ENCODE measurements at regions not wholly inside any gene's neighbourhood (a gene's known extent, or its start where the extent isn't known, plus 50 kb on each side); places are given as distances from the start of the nearest gene placed in this dataset.

DNA sequence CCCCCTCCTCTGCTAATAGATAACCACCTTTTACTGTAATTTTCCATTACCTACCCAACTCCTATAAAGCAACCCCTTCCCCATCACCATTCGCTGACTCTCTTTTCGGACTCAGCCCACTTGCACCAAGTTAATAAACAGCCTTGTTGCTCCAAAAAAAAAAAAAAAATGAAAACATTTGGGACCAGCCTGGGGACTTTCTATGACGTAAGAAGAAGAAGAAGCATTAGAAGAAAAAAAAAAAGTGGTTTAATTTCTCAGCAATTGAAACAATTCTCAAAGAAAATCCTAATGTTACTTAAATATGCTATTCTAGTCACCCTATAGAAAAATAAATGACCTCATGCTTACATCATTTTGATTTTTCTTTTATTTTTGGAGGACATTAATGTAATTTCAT is 301.5 kb upstream of the ANO3 start:
- DNase-seq (ENCODE audit: low read depth in 2 of 2): no peak

- DNase-seq (ENCODE audit: low read depth in 2 of 2): no peak
Observed at GRCh38 chr11:26032241-26032640, 299.7 kb upstream of the ANO3 start.

DNA sequence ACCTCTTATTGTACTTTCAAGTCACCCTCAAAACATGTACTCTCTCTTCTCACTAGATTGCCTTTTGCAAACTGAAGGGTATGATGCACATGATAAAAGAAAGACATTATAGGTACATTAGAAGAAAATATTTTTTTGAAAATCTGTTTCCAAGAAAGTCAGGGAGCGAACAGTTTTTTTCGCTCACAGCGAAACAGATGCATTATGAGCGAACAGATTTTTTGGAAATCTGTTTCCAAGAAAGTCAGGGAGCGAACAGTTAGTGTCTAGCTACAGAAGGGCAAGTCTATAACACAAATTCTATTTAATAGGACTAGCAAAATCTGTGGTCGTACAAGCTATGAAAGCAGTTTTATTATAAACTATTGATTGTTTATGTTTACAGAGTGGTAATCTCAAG is 296.2 kb upstream of the ANO3 start:
- DNase-seq (ENCODE audit: low read depth in 2 of 2): no peak

DNA sequence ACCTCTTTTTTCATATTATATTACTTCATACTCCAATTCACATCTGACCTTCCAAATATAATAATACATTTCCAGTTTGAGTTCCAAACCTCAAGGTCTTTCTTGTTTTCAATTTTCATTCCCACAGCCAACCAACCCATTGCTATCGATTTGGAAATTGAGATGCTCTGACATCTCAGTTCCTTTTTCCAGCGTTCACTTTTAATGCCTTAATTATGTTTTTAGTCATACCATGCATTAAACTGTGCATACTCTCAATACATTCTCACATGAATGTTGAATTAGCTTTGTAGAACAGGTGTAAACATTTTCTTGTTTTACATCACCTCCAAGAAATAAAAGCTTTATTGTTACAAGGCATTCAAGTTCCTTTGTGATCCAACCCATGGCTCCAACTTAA is 294.2 kb upstream of the ANO3 start:
- no peak for DNase-seq (ENCODE audit: low read depth in 2 of 2)

DNA sequence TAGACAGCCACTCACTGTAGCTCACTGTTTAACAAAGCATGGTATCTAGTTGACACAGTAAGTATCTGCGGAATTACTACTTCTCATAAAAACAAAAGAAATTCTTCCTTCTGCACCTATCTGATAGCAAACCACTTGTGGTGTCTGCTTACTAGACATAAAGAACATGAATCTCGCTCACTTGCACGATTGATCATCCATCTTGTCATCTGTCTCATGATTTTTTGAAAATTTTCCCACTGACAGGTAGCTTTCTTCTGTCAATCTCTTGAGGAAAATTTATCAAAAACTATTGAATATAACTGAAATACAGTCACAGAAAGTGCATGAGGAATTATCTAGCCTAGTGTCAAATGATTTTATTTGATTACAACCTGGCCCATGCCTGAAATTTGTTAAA is 291.6 kb upstream of the ANO3 start:
- no peak for DNase-seq (ENCODE audit: low read depth in 2 of 2)

DNA sequence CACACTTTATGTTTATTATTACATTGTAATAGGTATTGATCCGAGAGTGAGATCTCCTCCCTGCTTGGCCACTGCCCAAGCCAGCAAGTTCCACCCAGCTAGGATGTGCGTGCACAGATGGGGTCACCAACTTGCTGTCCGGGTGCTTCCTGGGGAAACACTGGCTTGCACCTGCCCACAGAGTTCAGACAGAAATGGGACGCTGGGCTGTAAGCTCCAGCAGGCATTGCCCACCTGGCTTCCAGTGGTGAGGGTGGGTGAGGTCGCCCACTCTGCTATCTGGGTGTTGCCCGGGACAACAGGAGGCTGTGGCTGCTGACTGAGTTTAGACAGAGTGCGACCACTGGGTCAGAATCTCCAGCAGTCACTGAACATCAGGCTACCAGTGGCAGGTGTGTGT is 289.8 kb upstream of the ANO3 start:
- no peak for DNase-seq (ENCODE audit: low read depth in 2 of 2)

DNA sequence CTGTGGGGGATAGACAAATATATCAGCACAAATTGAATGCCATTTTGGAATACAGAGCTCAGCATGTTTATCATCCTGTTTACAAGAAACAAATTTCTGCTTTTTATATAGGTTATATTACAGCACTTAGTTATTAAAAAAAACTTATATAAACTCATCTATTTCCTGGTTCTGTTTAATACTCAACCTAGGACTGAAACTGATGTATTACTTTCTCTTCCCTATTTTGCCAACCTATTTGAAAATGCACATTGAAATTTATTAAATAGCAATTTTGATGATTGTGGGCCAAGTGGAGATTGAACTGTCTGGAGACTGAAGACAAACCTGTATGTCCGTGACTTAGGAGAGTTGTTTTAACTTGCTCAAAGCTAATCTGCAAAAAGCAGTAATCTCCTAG is 288.3 kb upstream of the ANO3 start:
- no peak for DNase-seq (ENCODE audit: low read depth in 2 of 2)

DNA sequence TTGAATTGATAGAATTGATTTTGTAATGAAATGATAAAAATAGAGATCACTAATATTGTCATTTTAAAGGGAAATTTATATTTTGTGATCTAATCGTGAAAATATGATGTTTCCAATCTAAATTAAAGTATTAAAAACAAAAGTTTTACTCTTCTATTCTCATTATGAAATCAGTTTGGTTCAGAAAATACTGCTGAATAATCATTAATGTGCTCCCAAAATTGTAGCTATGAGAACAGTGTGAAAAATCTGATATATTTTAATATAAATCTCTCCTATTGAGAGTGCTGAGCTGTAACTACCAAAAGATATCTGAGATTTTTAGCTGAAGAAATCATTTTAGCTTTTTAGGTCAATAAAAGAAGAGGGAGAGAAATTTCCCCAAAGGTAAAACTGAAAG is 287.5 kb upstream of the ANO3 start:
- DNase-seq (ENCODE audit: low read depth in 2 of 2): no peak

DNA sequence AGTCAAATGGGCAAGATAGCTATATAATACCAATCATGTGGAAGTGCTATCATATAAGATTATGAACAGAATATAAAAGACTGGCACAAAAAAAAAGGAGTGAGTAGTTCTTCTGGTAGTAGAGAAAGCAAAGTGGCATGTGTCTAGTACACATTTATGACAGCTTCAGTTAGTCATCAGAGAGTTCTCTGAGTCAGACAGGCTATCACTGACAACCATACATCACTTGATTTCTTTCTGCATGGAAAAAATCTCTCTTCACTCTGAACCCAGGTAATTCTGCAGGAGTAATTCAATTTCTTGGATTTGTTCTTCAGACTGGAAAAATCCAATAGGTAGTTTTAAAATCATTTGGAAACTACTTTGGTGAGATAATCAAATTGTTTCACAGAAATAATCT is 286.8 kb upstream of the ANO3 start:
- DNase-seq (ENCODE audit: low read depth in 2 of 2): no peak

- DNase-seq (ENCODE audit: low read depth in 2 of 2): no peak
Observed at GRCh38 chr11:26048271-26048670, 283.7 kb upstream of the ANO3 start.

- DNase-seq (ENCODE audit: low read depth in 2 of 2): no peak
Observed at GRCh38 chr11:26053966-26054365, 278.0 kb upstream of the ANO3 start.

- no peak for DNase-seq (ENCODE audit: low read depth in 2 of 2)
Observed at GRCh38 chr11:26062660-26063059, 269.3 kb upstream of the ANO3 start.

GRCh38 chr11:26063915-26064314 is 268.0 kb upstream of the ANO3 start:
- no peak for DNase-seq (ENCODE audit: low read depth in 2 of 2)

GRCh38 chr11:26065944-26066343 is 266.0 kb upstream of the ANO3 start:
- DNase-seq (ENCODE audit: low read depth in 2 of 2): no peak

DNA sequence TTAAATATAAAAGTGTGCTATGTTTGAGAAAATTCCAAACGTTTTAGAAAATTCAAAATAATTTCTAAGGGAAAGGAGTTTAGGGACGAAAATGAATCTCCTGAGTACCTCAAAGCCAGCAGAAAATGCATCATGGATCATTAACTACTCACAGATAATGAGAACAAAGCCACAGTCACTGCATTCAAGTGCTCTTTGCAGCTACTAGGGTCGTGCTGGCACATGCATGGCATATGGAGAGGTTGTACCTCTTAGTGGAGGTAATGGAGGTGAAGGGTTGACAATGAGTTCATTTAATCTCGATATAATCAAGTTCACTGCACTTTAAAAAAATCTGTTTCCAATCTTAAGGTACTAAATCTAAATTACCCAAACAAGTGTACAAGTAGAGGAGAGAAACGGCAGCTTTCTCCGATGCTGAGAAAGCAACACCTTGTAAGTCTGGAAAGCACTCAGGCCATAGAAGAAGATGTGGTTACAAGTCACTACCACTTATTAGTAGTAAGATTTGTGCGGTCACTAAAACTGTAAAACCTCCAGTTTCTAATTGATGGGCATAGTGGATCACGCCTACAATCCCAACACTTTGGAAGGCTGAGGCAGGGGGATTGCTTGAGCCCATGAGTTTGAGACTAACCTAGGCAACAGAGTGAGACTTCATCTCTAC is 261.1 kb upstream of the ANO3 start:
- DNase-seq (ENCODE audit: low read depth in 2 of 2): no peak

- no peak for DNase-seq (ENCODE audit: low read depth in 2 of 2)
Observed at GRCh38 chr11:26072614-26073153, 259.2 kb upstream of the ANO3 start.

DNA sequence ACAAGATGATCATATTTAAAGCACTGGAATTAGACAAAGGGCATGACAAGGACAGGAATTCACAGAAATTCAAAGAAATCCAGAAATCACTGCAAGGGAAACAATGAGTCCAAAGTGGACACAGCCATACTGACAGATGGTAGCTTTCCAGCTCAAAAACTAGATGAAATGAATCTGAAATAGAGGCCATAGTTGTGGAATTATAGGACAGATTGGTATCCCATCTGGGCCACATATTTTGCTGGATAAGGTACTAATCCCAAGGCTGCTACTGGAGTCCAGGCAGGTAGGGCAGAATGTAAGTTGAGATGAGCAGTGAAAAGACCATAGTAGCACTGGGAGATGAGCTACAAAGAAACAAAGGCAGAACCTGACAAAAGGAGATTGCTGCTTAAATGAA is 258.3 kb upstream of the ANO3 start:
- DNase-seq (ENCODE audit: low read depth in 2 of 2): no peak

DNA sequence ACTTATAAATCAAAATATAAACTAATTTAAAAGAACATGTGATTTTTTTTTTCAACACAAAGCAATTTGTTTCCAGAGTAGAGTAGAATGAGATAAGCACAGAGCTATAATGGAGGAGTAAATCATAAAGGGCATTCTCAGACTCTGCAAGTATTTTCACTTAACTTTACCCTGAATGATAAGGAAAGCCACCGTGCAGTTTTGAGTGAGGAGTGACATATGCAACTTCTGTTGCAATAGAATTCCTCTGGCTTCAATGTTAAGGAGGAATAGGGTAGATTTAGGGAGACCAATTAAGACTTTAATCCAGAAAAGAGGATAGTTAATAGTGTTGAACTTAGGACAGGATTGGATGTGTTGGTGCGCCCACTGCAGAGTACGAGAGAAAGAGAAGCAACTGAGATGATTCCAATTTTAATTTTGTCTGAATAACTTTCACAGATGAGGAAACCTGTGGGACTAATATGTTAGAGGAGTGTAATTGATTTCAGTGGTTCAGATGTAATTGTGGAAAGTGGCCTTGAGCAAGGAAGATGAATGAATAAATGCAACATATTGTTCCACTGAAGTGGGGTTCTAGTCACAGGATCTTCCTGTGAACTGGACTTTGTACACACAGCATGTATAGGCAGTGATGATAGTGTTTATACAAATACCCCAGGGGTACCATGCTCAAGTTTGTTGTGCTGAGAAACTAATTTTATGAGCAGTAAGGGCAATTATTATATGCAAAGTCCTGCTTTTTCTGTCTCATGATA is 255.5 kb upstream of the ANO3 start:
- DNase-seq (ENCODE audit: low read depth in 2 of 2): no peak

DNA sequence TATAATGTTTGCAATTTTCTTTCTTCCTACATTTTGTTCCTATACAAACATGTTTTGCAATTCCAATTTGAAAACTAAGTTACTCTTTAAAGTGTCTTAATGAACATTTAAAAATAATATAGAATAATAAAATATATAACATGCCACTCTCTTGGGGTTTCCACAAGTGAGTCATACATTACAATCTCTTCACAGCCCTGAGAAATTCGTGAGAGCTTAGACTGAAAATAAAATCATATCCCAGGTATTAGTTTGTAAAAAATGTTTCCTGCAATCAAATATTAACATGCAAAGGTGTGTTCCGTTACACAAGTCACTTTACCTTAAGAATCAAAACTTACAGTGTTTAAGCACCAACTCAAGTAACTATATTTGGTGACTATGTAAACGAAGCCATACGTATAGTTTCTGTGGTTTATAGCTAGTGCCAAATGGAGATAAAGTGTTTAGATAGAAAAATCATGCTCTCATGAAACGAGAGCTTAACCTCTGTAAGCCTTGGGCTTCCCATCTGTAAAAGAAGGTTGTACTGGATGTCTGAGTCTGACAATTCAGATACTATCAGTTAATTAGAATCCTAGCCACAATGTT is 253.6 kb upstream of the ANO3 start:
- DNase-seq (ENCODE audit: low read depth in 2 of 2): no peak

DNA sequence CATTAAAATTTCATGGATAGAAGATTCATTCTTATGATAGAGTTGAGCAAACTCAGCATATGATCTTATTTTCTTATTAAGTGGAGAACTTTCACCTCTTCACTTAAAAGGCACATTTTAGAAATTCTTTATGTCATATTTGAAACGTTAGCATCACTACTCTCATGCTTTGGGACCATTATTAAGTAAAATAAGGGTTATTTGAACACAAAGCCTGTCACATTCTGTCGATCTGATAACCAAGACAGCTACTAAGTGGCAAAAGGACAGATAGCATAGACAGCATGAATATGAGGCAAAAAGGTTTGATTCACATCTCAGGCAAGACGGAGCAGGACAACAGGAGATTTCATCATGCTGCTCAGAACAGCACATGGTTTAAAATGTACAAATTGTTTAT is 247.6 kb upstream of the ANO3 start:
- no peak for DNase-seq (ENCODE audit: low read depth in 2 of 2)

- DNase-seq (ENCODE audit: low read depth in 2 of 2): no peak
Observed at GRCh38 chr11:26086028-26086427, 245.9 kb upstream of the ANO3 start.

GRCh38 chr11:26087120-26087935 is 244.6 kb upstream of the ANO3 start:
- DNase-seq (ENCODE audit: low read depth in 2 of 2): no peak
